Testis (tissue), 2 donors: ENCODE measurements at regions not wholly inside any gene's neighbourhood (a gene's known extent, or its start where the extent isn't known, plus 50 kb on each side); places are given as distances from the start of the nearest gene placed in this dataset.

ENCODE experiments used
- POLR2A ChIP-seq: fragments of 450-650 bp; IDR thresholded peaks from one replicate; pipeline ENCODE4 v1.6.1; 2017; ENCODE audit warnings: antibody characterized with exemption, mild to moderate bottlenecking, moderate library complexity
- TF ChIP-seq, protein P1 (sequence below), 3 experiments: fragments of 450-650 bp in 2 of 3; fragments of 200-600 bp in 1 of 3; sonication (generic) in 1 of 3; IDR thresholded peaks; one replicate each; pipeline ENCODE4 v1.5.1; 2016 to 2019; ENCODE audit warnings: antibody characterized with exemption in 3 of 3, mild to moderate bottlenecking in 2 of 3, moderate library complexity in 1 of 3

DNA sequence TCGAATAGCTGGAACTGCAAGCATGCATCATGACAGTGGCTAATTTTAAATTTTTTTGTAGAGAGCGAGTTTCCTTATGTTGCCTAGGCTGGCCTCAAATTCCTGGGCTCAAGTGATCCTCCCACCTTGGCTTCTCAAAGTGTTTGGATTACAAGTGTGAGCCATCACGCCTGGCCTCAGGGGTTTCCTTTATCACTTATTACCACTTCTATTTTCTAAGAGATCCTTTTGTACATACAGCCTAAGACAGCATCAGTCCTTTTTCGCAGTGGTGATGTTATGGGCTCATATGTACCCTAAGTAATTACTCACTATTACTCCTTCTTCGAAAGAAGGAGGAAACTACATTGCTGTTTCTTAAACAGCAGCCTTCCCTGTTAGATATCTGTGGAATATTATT lies 54.1 kb upstream of the CDKN2AIP start:
- TF ChIP-seq, protein P1, sequence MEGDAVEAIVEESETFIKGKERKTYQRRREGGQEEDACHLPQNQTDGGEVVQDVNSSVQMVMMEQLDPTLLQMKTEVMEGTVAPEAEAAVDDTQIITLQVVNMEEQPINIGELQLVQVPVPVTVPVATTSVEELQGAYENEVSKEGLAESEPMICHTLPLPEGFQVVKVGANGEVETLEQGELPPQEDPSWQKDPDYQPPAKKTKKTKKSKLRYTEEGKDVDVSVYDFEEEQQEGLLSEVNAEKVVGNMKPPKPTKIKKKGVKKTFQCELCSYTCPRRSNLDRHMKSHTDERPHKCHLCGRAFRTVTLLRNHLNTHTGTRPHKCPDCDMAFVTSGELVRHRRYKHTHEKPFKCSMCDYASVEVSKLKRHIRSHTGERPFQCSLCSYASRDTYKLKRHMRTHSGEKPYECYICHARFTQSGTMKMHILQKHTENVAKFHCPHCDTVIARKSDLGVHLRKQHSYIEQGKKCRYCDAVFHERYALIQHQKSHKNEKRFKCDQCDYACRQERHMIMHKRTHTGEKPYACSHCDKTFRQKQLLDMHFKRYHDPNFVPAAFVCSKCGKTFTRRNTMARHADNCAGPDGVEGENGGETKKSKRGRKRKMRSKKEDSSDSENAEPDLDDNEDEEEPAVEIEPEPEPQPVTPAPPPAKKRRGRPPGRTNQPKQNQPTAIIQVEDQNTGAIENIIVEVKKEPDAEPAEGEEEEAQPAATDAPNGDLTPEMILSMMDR (IDR thresholded peaks at IDR 0.05): no peak
- no peak for TF ChIP-seq POLR2A
